WI38 (cell line): ENCODE measurements at regions not wholly inside any gene's neighbourhood (a gene's known extent, or its start where the extent isn't known, plus 50 kb on each side); places are given as distances from the start of the nearest gene placed in this dataset.

Experiments used
- H3K4me3 ChIP-seq: 2 replicates; pipeline ENCODE4 v1.5.1; 2011; ENCODE audit warnings: low read depth, mild to moderate bottlenecking, control low read depth, low read length
- CTCF ChIP-seq: IDR thresholded peaks from 2 replicates; pipeline ENCODE4 v1.5.1; 2012; ENCODE audit warnings: low read depth, mild to moderate bottlenecking, control low read depth, low read length

DNA sequence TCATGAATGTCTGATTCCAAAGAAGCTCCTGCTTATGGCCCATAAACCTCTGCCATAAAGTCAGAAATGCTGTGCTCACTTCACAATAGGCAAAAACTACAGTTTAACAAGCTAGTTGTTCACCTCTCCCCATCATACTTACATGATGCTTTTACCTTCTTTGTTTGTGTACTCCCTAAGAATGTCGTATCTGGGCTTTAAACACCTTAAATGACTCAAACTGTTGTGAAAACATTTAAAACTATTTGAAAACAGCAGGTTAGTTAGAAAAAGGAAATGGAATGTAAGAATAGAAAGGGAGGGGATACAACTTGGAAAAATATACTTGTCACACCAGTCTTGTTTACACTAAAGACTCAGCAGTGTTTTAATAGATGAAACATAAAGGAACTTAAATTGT, 128.2 kb upstream of the AGR3 start:
- TF ChIP-seq CTCF: no peak
- H3K4me3 ChIP-seq: no peak overlapping the region

- TF ChIP-seq CTCF: no peak
- H3K4me3 ChIP-seq: no peak overlapping the region
Observed at GRCh38 chr7:17010637-17011300, 129.0 kb upstream of the AGR3 start.

- H3K4me3 ChIP-seq: no peak overlapping the region
Observed at GRCh38 chr7:17013204-17013603, 131.4 kb upstream of the AGR3 start.

DNA sequence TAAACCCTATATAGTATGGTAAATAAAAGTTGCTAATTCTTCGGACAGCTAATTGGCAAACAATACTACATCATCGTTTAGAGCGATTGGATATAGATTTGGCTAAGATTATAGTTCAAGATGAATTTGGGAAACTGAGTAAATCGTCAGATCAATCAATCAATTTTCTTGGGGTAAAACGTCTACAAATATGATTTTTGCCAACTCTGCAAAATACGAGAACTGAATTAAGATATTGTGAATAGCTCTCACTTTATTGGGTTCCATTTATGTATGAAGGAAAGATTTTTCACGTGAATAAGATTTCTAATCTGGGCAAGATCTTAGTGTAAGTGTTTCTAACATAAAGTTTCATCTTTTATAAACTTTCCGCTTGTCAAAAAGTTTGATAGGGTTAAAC, 132.9 kb upstream of the AGR3 start:
- H3K4me3 ChIP-seq: no peak overlapping the region
- no peak for TF ChIP-seq CTCF

More at GRCh38 chr7:17013204-17013603, 131.4 kb upstream of the AGR3 start:
- no peak for TF ChIP-seq CTCF

GRCh38 chr7:17015598-17016031, 133.8 kb upstream of the AGR3 start:
- H3K4me3 ChIP-seq: no peak overlapping the region

DNA sequence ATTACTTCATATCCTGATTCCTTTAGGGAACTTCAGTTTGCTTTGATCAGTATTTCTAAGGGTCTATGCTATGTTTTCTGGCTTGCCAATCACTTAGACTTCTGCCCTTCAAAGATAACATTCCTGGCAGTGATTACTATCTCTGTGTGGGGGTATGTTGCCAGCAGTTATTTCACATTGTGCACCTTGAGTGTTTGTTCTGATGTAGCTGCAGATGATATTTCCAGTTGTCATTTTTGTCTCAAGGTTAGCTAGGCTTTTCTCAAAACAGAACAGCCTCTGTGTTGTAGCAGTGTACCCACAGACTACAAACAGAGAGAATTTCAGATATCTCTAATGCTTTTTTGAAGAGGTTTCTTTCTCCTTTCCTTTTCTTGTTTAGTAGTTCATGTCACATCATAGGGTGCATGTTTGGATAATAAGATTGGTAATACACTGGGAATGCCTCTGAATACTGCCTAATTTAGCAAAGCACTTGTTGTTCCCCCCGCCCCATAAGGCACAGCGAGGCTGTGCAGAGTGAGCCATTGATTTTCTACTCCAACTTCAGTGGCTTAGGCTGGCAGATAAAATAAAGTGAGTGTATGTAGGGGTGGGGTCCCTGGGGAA, 134.7 kb upstream of the AGR3 start:
- no peak for TF ChIP-seq CTCF
- H3K4me3 ChIP-seq: no peak overlapping the region

More at GRCh38 chr7:17015598-17016031, 133.8 kb upstream of the AGR3 start:
- no peak for TF ChIP-seq CTCF

DNA sequence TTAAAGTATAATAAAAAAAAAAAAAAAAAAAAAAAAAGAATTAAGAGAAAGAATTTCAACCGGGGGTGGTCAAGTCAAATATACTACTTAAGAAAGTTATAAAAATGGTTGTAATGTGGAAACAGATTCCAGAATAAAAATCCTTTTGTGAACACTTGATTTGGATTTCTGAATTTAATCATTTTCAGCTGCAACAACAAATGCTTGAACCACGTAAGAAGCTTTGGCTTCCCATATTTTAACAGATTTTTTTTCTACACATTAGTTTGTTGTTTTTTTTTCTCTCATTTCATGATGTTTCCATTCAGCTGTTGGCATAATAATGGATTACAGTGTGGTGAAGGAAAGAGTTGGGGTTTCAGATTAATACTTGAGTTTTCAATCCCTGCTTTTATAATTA, 137.3 kb upstream of the AGR3 start:
- H3K4me3 ChIP-seq: no peak overlapping the region
- TF ChIP-seq CTCF: no peak
